HG03025 (cell line): ENCODE measurements at regions not wholly inside any gene's neighbourhood (a gene's known extent, or its start where the extent isn't known, plus 50 kb on each side); places are given as distances from the start of the nearest gene placed in this dataset.

ENCODE experiments used
- ATAC-seq: cut with Tn5 transposase; IDR thresholded peaks from one replicate; pipeline ENCODE4 v1.9.1; 2021; ENCODE audit warnings: mild to moderate bottlenecking, moderate library complexity; ENCODE audit not compliant: unreplicated experiment, low FRiP score

- ATAC-seq, result no peak
These were observed 268.8 kb downstream of the SEC14L1 start for GRCh38 chr17:77409282-77410161.

DNA sequence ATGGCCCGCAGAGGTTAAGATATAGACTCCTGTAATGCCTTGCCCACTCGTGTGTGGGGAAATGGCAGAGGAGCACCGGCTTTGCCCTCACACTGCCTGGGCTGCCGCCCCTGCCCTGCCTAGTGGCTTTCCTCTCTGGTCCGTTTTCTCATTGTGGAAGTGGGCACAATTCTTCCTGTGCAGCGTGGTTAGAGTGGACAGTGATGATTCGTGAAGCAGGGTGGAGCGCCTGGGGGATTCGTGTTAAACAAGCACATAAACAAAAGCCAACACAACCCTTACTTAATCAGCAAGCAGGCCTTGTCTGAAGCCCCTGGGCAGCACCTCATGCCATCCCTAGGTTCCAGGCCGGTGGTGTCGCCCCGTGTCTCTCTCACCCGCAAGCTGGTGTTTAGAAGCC, 269.7 kb downstream of the SEC14L1 start:
- no peak for ATAC-seq

DNA sequence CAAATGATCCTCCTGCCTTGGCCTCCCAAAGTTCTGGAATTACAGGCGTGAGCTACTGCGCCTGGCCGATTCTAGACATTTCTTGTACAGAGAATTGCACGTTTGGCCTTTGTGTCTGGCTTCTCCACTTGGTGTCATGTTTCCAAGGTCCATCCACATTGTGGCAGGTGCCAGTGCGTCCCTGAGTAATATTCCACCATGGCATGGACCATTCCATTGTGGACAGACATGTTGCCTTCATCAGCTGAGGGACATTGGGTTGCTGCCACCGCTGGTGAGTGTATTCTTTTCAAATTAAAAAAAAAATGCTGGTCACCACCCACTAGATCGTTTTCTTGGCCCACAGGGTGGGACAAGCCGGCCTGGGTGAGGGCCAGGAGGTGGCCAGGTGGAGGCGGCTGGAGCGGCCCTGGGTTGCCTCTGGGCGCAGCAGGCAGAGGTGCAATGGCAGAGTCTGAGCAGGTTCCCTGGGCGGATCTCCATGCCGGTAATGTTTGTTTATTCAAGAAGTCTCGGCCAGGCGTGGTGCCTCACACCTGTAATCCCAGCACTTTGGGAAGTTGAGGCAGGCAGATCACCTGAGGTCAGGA, 274.1 kb downstream of the SEC14L1 start:
- no peak for ATAC-seq

- ATAC-seq, result no peak
These were observed 275.4 kb downstream of the SEC14L1 start for GRCh38 chr17:77416105-77416713.

GRCh38 chr17:77417575-77417974, 276.8 kb downstream of the SEC14L1 start:
- no peak for ATAC-seq

DNA sequence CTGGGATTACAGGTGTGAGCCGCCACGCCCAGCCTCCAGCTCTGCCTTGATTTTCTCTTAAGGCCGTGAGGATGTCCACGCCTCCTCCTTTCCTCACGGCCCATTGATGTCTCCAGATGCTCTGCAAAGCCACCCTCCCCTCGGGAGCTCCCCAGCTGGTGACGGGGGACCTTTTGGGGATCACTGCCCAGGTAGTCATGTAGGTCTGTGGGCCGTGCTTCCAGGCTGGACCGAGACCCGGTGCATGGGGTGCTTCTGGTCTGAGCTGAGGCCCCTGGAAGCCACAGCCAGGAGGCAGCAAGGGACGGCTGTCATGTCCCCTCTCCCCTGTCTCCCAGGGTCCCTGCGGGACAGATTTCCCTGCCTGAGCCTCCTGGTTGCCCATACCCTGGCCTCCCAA, 277.8 kb downstream of the SEC14L1 start:
- ATAC-seq, result no peak

DNA sequence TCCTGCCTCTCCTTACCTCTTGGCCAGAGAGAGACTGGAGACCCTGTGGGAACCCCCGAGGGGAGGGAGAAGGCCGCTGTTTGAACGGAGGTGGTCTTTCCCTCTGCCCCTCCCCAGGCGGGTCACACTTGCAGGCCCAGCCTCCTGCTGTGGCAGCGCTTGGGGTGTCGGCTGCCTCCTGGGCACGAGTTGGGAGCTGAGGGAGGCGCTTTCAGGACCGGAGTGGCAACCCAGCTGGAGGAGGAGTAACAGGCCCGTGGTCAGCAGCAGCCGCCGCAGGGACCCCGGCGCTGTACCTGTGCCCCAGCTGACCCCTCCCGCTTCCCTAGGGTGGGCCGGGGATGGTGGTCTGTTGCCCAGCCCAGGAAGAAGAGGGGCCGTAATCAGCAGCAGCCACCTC, 278.3 kb downstream of the SEC14L1 start:
- no peak for ATAC-seq

DNA sequence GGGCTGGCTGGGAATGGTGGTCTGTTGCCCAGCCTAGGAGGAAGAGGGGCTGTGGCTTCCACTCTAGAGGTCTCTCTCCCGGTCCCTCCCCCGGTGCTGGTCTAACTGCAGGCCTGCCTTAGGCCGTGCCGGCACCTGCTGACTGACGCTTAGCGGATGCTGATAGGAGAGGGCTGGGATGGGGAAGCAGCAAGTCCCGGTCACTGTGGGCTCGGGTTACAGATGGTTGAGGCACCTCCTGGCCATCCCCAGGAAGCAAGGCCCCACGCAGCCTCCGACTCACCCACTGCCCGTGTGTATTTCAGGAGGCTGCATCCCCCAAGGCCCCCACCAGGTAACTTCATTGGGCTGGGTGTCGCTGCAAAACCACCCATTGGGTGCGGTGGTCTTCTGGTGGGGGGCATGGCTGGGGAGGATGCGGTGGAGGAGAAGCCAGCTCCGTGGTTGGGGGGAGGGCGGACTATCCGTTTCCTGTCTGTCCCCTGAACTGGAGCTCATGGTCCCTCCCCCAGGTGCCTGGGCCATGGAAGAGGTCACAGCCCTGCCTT, 278.9 kb downstream of the SEC14L1 start:
- ATAC-seq, result no peak

DNA sequence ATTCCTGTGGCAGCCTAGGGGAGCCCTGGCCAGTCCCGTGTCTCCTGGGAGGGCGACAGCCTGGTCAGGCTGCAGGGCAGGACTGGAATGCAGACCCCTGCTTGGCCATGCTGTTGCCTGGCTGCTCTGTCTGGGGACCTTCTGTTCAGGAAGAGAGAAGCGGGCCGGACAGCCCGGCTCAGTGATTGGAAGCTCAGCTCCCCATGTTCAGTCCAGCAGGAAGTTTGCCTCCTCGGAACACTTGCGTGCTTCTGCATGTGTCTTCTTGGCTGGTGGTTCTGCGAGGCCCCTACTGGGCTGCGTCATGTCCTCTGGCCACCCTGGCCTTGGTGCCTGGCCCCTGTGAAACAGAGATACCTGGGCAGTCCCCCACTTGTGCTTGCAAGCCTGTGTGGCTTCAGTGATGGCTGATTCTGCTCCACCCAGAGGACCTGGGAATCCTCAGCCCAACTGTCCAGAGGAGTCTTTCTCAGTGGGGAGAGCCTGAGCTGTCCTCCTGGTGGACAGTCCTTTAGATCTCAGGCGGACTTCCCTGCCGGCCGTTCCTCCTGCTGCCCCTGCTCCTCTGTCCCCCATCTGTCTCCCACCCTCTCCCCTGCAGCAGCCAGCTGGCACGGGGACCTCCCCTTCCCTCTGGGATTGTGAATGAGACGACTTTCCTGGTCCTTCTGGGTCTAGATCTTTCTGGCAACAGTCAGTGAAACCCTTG, 279.5 kb downstream of the SEC14L1 start:
- no peak for ATAC-seq

- ATAC-seq, result no peak
These were observed 280.2 kb downstream of the SEC14L1 start for GRCh38 chr17:77420804-77421629.

- ATAC-seq, result no peak
These were observed 280.8 kb downstream of the SEC14L1 start for GRCh38 chr17:77421630-77421972.

DNA sequence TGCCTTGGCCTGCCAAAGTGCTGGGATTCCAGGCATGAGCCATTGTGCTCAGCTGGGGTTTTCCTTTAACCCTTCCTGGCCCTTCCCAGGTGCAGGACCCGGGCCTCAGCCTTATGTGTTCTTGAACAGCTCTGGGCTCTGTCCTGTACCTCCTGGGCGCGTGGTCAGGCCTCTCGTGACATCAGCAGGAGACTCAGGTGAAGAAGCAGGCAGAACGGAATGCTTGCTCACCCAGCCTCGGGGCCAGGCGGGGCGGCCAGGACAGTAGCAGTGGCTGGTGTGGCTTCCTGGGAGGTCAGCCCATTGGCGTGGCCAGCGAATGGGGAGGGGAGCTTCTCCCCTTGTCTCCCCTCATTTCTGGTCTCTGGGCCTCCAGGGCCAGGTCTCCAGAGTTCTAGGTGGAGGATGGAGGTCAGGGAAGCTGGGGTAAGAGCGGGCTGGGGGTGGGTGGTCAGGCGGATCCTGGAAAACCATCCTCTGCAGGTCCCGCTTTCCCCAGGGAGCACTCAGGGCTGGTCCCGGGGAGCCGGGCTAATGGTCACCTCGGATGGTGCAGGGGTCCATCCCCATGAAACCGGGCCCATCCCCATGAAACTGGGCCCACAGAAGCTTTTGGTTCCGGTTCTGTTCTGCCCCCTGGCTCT, 281.5 kb downstream of the SEC14L1 start:
- no peak for ATAC-seq

- no peak for ATAC-seq
These were observed 282.0 kb downstream of the SEC14L1 start for GRCh38 chr17:77422748-77423113.

DNA sequence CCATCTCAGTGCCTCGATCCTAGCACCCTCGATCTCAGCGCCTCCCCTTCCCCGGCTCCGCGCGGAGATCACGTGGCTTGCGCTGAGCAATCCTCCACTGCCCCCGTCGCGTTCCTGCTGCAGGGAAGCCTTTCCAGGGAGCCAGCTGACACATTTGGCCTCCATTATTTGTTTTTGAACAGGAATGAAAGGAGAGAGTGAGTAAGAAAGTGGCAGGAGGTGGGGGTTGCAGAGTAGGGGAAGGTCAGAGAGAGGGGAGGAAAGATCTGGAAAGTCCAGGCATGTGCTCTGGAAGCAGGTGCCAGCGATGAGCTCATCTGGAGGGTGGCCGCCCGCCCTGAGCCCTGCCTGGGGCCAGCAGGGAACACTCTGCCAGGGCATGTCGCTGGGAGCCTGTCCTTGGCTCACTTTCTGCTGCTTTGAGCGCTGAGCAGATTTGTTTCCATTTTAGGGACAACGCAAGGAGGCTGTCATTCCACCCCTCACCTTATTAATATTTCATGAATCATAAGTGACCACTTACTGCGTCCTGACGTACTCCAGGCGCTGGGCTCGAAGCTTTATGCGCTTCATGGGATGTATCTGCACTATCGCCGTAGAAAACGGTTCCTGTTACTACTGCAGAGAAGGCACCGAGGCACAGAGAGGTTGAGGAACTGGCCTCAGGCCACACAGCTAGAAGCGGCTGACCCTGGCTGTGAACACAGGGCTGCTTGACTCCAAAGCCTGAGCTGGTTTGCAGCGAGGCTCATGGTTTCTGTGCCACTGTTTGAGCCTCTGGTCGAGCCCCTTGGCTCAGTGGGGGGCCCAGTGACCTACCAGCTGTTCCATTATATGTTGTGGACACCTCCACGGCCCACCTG, 283.1 kb downstream of the SEC14L1 start:
- ATAC-seq, result no peak

- no peak for ATAC-seq
These were observed 284.0 kb downstream of the SEC14L1 start for GRCh38 chr17:77424585-77425344.

- no peak for ATAC-seq
These were observed 284.6 kb downstream of the SEC14L1 start for GRCh38 chr17:77425348-77425747.

DNA sequence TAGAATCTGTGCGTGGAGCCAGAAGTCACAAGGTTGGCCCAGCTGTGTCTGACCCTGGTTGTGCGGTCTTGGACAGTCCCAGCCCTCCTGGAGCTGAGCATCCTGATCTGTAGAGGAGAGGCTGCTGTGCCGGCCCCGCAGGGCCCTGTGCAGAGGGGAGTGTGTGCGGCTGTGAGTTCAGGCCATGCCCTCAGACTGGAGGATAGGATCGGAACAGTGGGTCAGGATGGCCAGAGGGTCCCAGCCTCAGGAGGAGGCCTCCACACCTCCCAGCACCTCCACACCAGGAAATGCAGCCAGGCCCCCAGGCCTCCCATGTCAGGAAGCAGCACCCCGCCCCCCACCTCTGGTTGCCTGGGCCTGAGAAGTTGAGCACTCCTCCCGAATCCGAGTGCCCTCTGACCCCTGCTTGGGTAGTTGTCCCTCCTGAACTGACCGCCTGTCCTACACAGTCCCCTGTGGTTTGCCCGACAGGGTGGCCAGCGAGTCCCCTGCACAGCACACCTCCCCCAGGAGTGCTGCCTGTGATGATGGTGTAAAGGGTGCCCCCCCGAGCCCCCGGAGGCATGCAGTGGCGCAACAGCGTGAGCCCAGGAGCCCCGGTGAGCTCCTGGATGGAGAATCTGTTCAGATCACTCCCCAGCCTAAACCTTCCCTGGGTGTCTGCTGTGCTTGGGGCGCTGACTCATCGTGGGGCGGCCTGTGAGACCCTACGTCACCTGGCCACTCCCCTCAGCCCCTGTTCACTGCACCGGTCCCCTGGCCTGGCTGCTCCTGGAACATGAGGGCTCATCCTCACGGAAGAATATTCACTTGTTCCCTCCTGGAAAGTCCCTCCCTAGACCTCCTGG, 285.2 kb downstream of the SEC14L1 start:
- no peak for ATAC-seq
